Dermis blood vessel endothelial cell (primary cell): ENCODE measurements at regions not wholly inside any gene's neighbourhood (a gene's known extent, or its start where the extent isn't known, plus 50 kb on each side); places are given as distances from the start of the nearest gene placed in this dataset.

ENCODE experiments used
- DNase-seq: peaks from one replicate; pipeline ENCODE4 v3.0.0; 2010

DNA sequence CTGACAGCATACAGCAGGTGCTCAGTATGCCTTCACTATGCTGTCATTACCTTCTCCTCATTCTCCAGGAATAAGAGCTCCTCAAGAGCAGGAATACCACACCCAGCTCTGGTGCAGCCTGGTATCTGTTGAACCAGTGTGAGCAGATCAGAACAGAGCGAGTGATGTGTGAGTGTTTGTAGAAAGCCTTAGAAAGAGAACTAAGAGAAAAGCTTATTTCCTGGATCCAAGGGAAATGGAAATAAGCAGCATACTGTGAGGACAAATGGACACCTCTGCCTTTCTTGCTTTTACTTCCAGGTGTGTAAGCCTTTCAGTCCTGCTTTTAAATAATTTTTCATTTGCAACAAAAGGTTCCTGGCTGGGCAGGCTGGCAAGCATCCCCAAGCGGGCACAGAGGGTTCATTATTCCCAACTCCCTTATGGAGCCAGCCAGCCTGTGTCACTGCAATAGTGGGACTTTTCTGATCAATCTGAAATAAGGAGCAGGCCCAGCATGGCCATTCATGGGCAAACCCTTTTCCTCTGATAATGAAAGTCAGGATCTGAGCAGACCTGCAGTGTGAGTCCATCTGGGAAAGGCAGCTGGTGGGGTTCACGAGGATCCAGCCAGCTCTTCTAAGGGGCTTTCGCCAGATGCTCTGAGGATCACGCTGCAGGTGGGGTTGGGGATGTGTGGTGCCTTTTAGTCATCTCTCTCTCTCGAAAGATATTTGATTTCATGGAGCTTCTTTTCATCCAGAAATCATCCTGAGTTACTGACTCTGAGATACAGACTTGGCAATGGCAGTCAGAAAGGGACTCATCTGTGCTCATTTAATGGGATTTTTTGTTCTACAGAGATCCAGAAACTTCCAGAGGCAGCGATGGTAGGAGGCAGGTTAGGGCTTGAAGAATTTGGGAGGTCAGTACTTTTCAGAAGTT, 594.9 kb upstream of the CFAP20DC start:
- no peak for DNase-seq

DNA sequence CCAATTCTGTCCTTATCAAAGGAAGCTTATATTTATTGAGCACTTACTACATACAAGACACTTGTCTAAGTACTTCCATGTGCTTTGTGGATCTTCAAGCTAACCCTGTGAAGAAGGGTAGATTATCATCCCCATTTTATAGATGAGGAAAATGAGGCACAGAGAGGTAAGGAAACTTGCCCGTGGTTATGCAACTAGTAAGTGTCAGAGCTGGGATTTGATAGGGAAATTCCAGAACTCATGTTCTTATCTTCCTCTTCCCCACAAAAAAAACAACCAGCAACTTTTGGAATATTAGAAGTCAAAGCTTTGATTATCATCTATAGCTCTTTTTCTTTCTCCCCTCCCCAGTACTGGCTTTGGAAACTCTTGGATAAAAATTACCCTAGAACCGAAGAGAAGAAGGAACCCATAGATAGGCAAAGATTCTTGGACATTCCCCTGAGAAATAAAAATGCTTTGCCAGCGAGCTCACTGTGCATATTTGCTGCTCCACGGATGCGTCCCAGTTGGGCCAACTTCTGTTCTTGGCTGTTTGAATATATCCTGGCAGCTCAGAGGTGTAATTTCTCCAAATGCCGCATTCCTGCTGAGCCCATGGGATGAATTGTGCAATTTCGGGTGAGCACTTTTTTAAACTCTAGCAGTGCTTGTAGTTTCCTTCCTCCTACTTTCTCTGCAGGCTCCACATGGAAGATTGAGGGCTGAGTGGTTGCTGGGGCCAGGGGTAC, 591.5 kb upstream of the CFAP20DC start:
- DNase-seq: no peak

DNA sequence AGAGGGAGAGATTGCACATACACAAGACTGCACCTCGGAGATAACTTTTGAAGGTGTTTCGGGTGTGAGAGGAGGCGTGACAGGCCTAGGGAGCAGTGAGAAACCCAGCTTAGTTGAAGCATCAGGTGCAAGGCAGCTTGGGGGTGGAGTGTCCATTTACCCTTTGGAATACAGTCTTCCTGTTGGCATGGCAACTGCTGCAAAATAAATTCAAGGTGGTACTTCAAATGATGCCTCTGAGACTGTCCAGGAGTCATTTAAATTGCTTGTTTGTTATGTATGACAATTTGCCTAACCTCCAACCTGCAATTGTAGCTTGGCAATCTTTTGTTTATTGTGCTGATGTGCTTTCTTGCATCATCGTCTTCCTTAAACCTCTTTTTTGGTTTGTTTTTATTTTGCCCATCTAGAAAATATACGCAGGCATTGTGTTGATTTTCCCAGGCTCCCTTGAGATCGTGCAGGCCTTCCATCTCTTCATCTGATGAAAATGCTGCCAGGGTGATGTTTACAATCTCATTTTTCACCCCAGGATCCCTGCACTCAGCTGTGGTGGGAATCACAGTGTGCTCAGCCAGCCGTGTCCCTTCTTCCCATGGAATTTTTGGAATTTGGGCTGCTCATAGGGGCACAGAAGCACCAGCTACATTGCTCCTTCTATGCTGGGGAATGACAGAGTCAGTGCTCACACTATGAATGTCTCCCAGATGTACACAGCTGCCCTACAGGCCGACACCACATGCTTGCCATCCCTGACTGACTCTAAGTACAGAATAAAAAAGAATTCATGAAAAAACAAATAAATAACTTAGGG, 583.1 kb upstream of the CFAP20DC start:
- no peak for DNase-seq

DNA sequence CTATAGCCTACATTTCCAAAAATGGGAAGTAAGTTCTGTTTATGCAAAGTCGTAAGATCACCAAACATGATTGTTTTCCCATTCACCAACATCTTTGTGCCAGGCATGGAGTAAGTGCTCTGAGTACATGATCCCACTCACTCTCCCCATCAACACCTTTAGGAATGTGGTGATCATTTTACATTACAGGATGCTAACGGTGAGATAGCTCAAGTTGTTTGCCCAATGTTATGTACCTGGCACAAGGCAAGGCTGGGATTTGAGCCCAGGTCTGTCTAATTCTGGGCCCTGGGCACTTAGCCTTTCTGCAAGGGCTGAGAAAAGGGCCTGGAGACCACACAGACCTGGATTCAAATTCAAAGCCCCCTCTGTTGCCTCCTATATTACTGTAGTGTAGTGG, 581.7 kb upstream of the CFAP20DC start:
- DNase-seq: no peak

DNA sequence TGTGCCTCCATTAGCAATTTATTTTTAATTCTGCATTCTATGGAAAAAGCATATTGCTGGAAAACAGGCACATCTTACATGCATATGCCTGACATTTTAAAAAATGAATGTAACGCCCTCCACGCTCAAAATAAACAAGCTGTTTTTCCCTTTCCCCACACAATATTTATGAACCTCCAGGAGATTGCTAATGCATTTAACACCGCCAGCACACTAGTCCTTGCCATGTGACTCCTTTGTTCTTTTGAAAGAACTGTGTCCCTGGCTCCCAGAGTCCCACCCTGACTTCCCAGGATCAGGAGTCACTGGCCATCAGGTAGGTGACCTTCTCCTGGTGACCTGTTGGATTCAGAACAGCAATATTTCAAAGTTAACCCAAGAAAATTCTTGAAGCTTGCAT, 571.2 kb upstream of the CFAP20DC start:
- DNase-seq: no peak

DNA sequence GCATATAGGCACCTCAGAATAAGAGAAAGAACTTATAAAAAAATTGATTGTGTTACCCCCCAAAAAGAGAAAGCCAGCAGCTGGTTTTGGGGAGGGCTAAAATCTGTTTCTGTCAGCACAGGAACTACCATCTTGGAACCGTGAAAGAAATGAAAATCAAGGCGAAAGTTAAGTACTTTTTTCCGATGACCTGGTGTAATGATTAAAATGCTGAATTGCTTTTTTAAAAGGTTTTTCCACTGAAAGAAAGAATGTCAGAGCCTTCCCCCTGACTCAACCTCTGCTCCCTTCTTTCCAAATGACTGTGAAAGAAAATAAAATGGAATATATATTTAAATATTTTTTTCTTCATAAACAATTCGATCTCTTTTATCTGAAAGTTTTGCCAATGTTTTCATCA, 570.5 kb upstream of the CFAP20DC start:
- DNase-seq: no peak

- DNase-seq: no peak
Measured at GRCh38 chr3:59612444-59612715, 562.6 kb upstream of the CFAP20DC start.

DNA sequence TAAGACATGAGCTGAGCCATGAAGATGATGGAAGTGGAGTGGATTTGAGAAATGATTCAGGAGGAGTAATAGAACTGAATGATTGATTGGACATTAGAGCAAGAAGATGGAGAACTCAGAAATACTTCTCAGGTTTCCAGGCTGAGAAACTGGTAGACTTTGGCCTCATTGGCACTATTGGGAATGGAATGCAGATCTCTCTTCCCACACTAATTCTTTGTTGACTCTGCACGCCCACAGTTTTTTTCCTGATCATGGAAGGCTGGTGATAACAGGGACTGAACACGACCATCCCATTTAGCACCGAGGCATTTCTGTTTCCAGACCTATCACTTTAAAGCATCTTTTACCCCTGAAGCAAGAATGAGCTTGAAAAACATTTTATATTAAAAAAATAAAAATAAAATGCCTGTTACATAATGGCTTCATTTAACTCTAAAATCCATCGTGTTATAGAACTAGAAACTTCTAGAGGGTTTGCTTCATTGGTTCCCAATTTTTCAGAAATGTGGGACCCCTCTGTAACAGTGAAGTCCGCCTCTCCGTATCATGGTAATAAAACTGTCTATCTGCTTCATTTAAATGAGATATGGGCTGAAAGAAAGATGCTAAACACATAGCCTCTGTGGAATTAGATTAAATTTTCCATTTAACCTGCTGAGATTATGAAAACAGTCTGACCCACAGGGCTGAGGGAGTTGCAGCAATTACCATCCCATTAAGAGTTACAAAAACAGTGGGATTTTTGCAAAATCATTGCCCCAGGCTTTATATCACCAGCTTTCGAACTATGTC, 562.0 kb upstream of the CFAP20DC start:
- no peak for DNase-seq

DNA sequence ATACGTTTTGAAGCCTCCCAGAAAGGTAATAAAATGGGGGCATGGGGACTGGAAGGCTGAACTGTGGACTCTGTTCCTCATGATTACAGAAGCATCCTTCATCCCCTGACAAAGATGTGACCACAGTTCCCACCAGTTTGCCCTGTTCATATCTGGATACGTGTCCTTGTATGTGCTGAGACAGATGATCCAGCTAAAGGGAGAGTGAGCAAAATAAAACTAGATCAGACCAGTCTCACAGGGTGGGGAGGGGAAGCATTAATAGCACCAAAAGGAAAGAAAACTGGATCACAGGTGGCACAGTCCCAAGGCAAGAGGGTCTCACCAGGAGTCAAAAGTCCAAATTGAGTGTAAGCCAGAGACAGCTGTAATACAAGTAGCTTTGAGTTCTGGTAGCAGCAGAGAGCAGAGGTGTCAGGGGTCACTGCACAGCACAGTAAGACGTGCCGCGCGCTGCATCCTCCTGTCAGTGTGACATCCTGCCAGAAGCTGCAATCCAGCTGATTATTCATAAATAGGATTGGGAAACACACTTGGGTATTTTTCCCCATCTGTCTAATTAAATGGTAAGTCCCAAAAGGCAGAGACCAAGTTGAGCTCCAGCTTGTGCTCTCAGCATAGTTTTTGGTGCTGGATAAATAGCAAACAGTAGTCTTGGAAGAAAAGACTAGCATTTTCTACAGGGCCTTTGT, 560.0 kb upstream of the CFAP20DC start:
- DNase-seq: no peak

- no peak for DNase-seq
Measured at GRCh38 chr3:59608356-59608755, 558.5 kb upstream of the CFAP20DC start.

- DNase-seq: no peak
Measured at GRCh38 chr3:59607656-59608055, 557.8 kb upstream of the CFAP20DC start.

DNA sequence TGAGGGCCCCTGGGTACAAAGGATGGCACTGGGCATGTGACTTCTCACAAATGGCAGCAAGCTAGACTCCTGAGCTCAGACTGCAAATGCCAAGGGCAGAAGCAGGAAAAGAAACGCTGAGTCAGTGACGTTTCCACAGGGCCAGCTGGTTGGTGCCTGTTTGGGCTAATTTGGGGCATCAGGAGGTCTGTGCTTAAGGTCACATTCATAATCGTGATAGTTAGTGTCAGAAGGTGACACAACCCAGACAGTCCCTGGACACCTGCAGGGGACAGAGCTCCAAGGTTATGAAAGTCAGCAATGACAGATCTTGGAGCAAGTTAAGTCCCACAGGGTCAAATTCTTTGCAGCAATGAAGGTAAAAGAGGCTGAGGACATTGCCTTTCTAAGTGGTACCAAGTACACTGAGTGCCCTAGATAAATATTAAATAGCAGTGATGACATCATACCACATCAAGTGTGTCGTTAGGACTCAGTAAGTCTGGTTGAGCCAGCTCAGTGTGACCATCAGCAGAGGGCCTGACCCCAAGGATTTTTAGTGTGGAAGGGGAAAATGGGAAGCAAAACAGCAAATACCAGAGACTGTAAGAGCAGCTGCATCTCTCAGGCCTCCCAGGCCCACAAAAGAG, 556.9 kb upstream of the CFAP20DC start:
- DNase-seq: no peak

DNA sequence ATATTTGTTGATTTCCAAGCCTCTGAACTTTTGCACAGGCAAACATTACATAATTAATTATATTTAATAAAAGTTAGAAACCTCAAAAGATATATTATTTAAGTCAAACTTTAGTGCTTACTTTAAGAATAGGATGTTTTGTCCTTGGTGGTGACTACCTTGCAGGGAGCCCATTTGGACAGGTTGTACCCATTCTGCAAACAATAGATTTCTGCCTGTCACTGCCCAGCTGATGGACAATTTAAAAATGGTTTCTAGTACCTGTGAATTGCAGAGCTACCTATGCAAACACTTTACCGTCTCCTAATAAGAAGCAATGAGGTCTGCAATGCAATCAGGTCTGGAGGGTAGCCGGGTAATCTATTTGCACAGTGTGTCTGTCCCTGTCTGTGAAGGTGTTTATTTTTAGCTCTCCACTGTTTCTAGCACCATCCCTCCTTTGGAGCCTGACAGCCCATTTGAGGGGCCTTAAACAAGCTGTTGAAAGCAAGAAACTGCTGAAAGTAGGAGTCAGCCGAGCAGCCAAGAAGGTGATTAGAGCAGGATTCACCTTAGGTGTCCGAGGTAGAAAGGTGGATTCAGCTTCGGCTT, 556.2 kb upstream of the CFAP20DC start:
- DNase-seq: no peak

DNA sequence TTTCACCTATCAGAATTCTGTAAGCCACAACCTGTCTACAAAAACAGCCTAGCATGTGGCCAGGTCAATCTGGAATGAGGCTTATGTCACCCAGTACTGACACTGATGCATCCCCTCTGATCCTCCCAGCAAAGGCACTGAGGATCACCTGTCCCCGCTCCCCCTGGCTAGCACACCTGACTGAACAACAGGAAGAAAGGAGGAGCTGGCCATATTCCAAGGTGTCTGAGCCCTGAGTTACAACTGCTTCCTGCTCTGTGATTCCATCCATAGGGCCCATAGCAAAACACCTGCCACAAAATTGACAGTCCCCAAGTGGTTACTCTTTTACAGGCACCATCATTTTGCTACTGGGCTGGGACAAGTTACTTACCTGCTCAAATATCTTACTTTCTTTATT, 555.5 kb upstream of the CFAP20DC start:
- no peak for DNase-seq

DNA sequence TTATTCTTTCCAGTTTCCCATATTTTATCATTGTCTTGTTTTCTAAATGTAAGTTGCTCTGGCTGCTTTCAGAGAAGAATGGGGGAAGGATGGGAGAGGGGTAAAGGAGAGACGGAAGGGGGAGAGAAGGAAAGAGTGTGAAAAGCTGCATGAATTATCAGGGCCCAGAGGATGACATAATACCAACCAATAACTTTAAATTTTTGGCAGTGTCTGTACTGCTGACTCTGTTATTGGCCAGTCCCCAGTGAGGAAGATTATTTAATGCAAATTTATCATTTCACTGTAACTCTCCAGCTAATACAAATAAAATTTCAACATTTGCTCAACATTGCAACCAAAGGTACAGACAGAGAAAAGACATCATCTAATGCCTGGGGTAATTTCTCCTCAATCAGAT, 551.7 kb upstream of the CFAP20DC start:
- DNase-seq: no peak

DNA sequence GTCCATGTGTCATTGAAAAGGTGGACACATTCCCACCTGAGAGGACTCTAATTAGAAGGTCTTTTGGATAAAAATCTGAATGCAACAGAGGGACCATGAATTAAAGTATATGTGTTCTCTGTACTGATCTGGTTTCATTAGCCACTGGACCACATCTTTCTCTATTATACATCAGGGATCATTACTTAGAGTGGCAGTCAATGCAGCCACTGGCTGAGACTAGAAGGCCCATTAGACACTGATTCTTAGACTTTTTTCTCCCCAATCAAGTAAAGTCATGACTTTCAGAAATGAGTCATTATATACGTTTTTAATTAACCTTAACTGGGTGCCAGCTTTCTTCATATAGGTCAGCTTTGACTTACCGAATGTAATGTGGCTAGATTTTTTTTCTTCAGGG, 550.8 kb upstream of the CFAP20DC start:
- no peak for DNase-seq

- no peak for DNase-seq
Measured at GRCh38 chr3:59596741-59597140, 546.9 kb upstream of the CFAP20DC start.

DNA sequence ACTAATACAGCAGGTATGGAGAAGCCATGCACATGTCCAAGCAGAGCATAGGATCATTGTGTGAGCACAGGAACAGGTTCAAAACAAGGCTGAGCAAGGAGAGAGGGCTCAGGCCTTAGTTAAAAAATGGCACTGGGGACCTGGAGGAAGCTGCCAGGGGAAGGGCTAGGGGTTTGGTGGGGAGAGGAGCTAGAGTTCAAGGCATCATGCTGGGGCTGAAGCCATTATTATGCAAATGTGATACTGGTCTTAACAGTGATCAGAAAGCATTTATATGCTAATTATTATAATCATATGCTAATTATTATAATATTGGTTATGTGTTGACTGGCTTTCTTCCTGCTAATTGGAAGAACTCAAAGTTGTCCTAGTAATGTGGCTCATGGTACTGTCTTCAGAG, 546.0 kb upstream of the CFAP20DC start:
- DNase-seq: no peak

DNA sequence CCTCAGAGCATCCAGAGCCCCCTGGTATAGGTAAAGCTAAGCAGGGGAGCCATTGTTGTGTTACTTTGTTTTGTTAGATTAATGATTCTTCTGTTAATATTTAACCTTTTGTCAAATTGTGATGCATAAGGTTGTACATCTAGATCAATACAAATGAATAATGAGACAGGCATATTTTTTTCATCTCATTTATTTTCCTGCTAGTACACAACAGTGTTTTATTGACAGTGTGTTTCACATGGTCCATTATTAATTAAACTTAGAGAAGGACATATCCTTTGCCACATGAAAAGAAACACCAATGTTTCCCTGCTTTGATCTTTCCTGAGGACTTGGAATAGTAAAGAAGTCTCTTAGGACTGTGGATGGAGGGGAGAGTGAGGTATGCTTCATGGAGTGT, 543.6 kb upstream of the CFAP20DC start:
- DNase-seq: no peak

- DNase-seq: no peak
Measured at GRCh38 chr3:59580996-59581395, 531.2 kb upstream of the CFAP20DC start.

GRCh38 chr3:59580499-59580898, 530.7 kb upstream of the CFAP20DC start:
- no peak for DNase-seq
